Activated CD8-positive, alpha-beta T cell treated with anti-CD3 and anti-CD28 coated beads for 36 hours (primary cell): ENCODE measurements at regions not wholly inside any gene's neighbourhood (a gene's known extent, or its start where the extent isn't known, plus 50 kb on each side); places are given as distances from the start of the nearest gene placed in this dataset.

ENCODE experiments used
- ATAC-seq: fragments of 200-7000 bp; cut with Tn5 transposase; one replicate; pipeline ENCODE4 v1.10.0; 2021; ENCODE audit warnings: mild to moderate bottlenecking, moderate library complexity
- CTCF ChIA-PET: fragments of 350-600 bp; sonication (Branson Sonifier 250); formaldehyde crosslinking; loops from one replicate; lab custom pipeline; 2021; ENCODE audit warnings: antibody characterized with exemption; lab: Charles Lee
- POLR2A ChIA-PET: fragments of 350-600 bp; sonication (Branson Sonifier 250); formaldehyde crosslinking; loops from one replicate; lab custom pipeline; 2021; ENCODE audit warnings: antibody characterized with exemption; lab: Charles Lee
- DNase-seq: peaks from one replicate; pipeline ENCODE4 v3.0.0-alpha.2; 2020
- H3K27ac Mint-ChIP-seq: one replicate; pipeline ENCODE4 v1.8.0; 2021; ENCODE audit warnings: mild to moderate bottlenecking, mixed read lengths
- H3K27me3 Mint-ChIP-seq: one replicate; pipeline ENCODE4 v1.8.0; 2021; ENCODE audit warnings: mixed read lengths
- H3K36me3 Mint-ChIP-seq: one replicate; pipeline ENCODE4 v1.8.0; 2021; ENCODE audit warnings: low read depth, mixed read lengths
- H3K4me1 Mint-ChIP-seq: one replicate; pipeline ENCODE4 v1.8.0; 2021; ENCODE audit warnings: low read depth, mixed read lengths
- H3K4me3 Mint-ChIP-seq: one replicate; pipeline ENCODE4 v1.8.0; 2021; ENCODE audit warnings: mild to moderate bottlenecking, moderate library complexity, mixed read lengths
- H3K9me3 Mint-ChIP-seq: one replicate; pipeline ENCODE4 v1.8.0; 2021; ENCODE audit warnings: mixed read lengths
- CTCF ChIP-seq: fragments of 200-600 bp; IDR thresholded peaks from one replicate; pipeline ENCODE4 v1.8.0; 2022; ENCODE audit warnings: antibody characterized with exemption, mild to moderate bottlenecking
- intact Hi-C: fragments of 100-400 bp; cut with micrococcal nuclease; formaldehyde crosslinking; loops from one replicate; pipeline ENCODE4 v1.10.0; 2022

GRCh38 chr2:186984966-186985365 lies 136.0 kb upstream of the ZSWIM2 start:
- ChIA-PET CTCF (no interaction called here), POLR2A (no interaction called here)
- Mint-ChIP-seq H3K27ac (no peak overlapping the region), H3K36me3 (no peaks in the 10 kb centered on the region), H3K4me1 (no peaks in the 10 kb centered on the region), H3K9me3 (no peaks in the 10 kb centered on the region), H3K27me3 (no peaks in the 10 kb centered on the region), H3K4me3 (no peak overlapping the region)
- TF ChIP-seq CTCF: no peak
- intact Hi-C loops: no loop called here
- ATAC-seq (no peak), DNase-seq (no peak)

- Mint-ChIP-seq H3K27ac (no peak overlapping the region), H3K9me3 (no peaks in the 10 kb centered on the region), H3K4me3 (no peak overlapping the region), H3K4me1 (no peaks in the 10 kb centered on the region), H3K36me3 (no peaks in the 10 kb centered on the region), H3K27me3 (no peaks in the 10 kb centered on the region)
- DNase-seq: no peak
- intact Hi-C loops: no loop called here
- ATAC-seq: no peak
- ChIA-PET CTCF (no interaction called here), POLR2A (no interaction called here)
- TF ChIP-seq CTCF: no peak
These were observed 135.5 kb upstream of the ZSWIM2 start for GRCh38 chr2:186984481-186984880.

GRCh38 chr2:186980787-186981550 lies 132.0 kb upstream of the ZSWIM2 start:
- no peak overlapping the region for H3K27ac Mint-ChIP-seq
- no peaks in the 10 kb centered on the region for H3K4me1 Mint-ChIP-seq
- CTCF ChIA-PET: interaction anchor here (0.6 kb wide), 1 partner anchor 322 kb away, joined by 3 read pairs; no protein-coding TSS in a partner anchor
- no peaks in the 10 kb centered on the region for H3K36me3 Mint-ChIP-seq
- POLR2A ChIA-PET: no interaction called here
- TF ChIP-seq CTCF: no peak
- intact Hi-C loops: no loop called here
- H3K4me3 Mint-ChIP-seq: no peak overlapping the region
- H3K27me3 Mint-ChIP-seq: no peaks in the 10 kb centered on the region
- ATAC-seq (no peak), DNase-seq (no peak)
- H3K9me3 Mint-ChIP-seq: no peaks in the 10 kb centered on the region

GRCh38 chr2:186980117-186980442 lies 131.1 kb upstream of the ZSWIM2 start:
- DNase-seq: no peak
- no peak for ATAC-seq
- TF ChIP-seq CTCF: no peak
- Mint-ChIP-seq H3K9me3 (no peaks in the 10 kb centered on the region), H3K4me3 (no peak overlapping the region), H3K4me1 (no peaks in the 10 kb centered on the region), H3K27ac (no peak overlapping the region), H3K36me3 (no peaks in the 10 kb centered on the region), H3K27me3 (no peaks in the 10 kb centered on the region)
- CTCF ChIA-PET: interaction anchor here (0.6 kb wide), 1 partner anchor 321 kb away, joined by 3 read pairs; no protein-coding TSS in a partner anchor
- POLR2A ChIA-PET: no interaction called here
- intact Hi-C loops: no loop called here

- H3K27me3 Mint-ChIP-seq: no peaks in the 10 kb centered on the region
- no peak for TF ChIP-seq CTCF
- H3K9me3 Mint-ChIP-seq: no peaks in the 10 kb centered on the region
- ChIA-PET POLR2A (no interaction called here), CTCF (no interaction called here)
- H3K36me3 Mint-ChIP-seq: no peaks in the 10 kb centered on the region
- ATAC-seq (no peak), DNase-seq (no peak)
- no peak overlapping the region for H3K27ac Mint-ChIP-seq
- H3K4me1 Mint-ChIP-seq: no peaks in the 10 kb centered on the region
- H3K4me3 Mint-ChIP-seq: no peak overlapping the region
- intact Hi-C loops: no loop called here
These were observed 130.6 kb upstream of the ZSWIM2 start for GRCh38 chr2:186979439-186980116.
